ENCODE measurements at regions not wholly inside any gene's neighbourhood (a gene's known extent, or its start where the extent isn't known, plus 50 kb on each side); places are given as distances from the start of the nearest gene placed in this dataset.

DNA sequence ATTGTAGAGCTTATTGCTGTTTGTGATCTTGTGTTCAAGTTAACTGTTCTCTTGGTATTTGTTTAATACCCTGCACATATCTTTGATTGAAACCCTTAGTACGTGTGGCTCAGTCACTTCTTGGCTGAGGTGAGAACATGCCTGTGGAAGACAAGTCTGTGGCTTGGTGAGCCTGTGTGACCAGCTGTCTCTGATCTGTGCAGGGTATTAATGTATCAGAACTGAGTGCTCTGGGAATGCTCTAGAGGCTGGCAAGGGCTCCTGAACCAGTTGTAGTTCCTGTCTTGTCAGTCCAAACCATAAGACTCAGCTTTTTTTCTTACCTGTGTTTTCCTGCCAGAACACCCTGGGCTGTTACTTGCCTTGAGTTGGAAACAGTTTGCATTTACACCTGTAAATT lies 52.4 kb upstream of the EPHA4 start:
- Histone ChIP-seq H3K27me3 (no peaks in the 10 kb centered on the region), H3K27ac (no peak overlapping the region), H3K36me3 (no peaks in the 10 kb centered on the region), H3K9me3 (no peaks in the 10 kb centered on the region), H3K4me3 (no peak overlapping the region), H3K4me1 (no peaks in the 10 kb centered on the region)
- TF ChIP-seq CTCF (IDR thresholded peaks at IDR 0.05): no peak
- ATAC-seq (no peak), DNase-seq (no peak)
- intact Hi-C loops (cut with DNase I): no loop called here

All from upper lobe of right lung (tissue), 1 donor.